ENCODE measurements at regions not wholly inside any gene's neighbourhood (a gene's known extent, or its start where the extent isn't known, plus 50 kb on each side); places are given as distances from the start of the nearest gene placed in this dataset.

DNA sequence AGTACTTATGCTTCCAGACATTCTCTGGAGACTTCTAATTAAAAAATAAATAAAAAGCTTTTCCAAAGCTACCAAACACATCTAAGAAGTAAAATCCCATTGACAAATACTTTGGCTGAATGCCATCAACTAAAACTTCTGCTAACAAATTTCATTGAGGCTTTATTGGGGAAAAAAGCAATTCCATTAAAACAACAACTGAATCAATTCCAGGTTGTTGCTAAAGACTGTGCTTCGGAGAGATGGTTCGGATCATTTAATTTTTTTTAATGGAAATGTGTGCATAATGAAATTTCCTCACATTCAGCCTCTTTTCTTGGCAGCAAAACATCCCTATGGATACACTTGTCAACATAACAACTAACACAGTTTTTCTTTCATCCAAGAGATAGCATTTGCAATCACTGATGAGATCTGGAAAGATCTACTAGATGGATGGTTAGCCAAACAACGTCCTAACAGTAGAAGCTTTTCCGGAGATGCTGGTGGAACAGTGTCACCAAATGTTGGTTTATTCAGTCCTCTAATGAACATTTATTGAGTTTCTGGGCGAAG is 446.1 kb upstream of the FAM98A start:
- H3K36me3 ChIP-seq (ENCODE audit: control insufficient read depth, insufficient read depth, low read length), result no peaks in the 10 kb centered on the region
- TF ChIP-seq, protein P1, sequence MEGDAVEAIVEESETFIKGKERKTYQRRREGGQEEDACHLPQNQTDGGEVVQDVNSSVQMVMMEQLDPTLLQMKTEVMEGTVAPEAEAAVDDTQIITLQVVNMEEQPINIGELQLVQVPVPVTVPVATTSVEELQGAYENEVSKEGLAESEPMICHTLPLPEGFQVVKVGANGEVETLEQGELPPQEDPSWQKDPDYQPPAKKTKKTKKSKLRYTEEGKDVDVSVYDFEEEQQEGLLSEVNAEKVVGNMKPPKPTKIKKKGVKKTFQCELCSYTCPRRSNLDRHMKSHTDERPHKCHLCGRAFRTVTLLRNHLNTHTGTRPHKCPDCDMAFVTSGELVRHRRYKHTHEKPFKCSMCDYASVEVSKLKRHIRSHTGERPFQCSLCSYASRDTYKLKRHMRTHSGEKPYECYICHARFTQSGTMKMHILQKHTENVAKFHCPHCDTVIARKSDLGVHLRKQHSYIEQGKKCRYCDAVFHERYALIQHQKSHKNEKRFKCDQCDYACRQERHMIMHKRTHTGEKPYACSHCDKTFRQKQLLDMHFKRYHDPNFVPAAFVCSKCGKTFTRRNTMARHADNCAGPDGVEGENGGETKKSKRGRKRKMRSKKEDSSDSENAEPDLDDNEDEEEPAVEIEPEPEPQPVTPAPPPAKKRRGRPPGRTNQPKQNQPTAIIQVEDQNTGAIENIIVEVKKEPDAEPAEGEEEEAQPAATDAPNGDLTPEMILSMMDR (IDR thresholded peaks at IDR 0.05; ENCODE audit: insufficient read depth, low read length, severe bottlenecking), result no peak
- no peak for DNase-seq (ENCODE audit: low read depth)
- H3K27me3 ChIP-seq (ENCODE audit: control insufficient read depth, insufficient read depth, low read length), result no peaks in the 10 kb centered on the region
- H3K4me3 ChIP-seq (ENCODE audit: low read depth, low read length), result no peak overlapping the region
- no peak for FAIRE-seq

DNA sequence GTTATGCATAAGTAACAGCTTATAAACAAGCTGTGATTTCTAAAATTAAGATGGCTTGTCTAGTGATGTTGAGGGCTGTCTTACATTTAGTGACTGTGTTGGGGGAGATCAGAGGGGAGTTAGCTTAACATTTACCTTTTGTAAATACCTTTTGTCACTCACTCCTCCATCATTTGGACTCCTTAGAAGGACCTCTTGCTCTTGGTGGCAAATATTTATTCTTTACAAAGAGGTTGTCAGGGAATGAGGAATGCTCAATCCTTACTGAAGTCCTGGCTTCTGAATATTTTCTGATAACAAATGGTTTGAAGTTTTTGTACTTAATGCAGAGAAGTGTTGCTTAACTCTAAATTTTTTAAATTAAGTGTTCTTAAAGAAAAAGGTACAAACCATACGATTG is 438.8 kb upstream of the FAM98A start:
- TF ChIP-seq, protein P1 (IDR thresholded peaks at IDR 0.05; ENCODE audit: insufficient read depth, low read length, severe bottlenecking), result no peak
- no peak for FAIRE-seq

DNA sequence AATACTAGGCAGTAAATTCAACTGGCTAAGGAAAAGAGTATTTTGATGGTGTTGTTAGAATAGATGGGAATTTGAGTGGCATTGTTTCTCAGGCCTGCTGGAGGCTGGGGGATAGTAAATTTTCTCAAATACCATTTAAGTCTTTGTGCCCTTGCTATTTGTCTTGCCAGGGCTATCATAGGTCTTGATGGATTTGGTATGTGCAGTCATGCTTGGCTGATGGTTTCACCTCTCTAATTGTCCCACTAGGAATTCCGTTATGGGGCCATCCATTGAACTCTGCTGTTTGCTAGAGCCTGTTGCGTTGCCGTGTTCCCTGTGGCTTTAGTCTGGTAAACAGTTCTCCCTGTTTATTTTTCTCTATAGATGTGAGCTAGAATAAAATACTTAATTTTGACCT is 438.1 kb upstream of the FAM98A start:
- no peak for FAIRE-seq
- TF ChIP-seq, protein P1 (IDR thresholded peaks at IDR 0.05; ENCODE audit: insufficient read depth, low read length, severe bottlenecking), result no peak
- Histone ChIP-seq H3K4me3 (ENCODE audit: low read depth, low read length) (no peak overlapping the region), H3K27me3 (ENCODE audit: control insufficient read depth, insufficient read depth, low read length) (no peaks in the 10 kb centered on the region), H3K36me3 (ENCODE audit: control insufficient read depth, insufficient read depth, low read length) (no peaks in the 10 kb centered on the region)
- no peak for DNase-seq (ENCODE audit: low read depth)

More for the DNA sequence above, 438.8 kb upstream of the FAM98A start:
- no peak for DNase-seq (ENCODE audit: low read depth)
- Histone ChIP-seq H3K36me3 (ENCODE audit: control insufficient read depth, insufficient read depth, low read length) (no peaks in the 10 kb centered on the region), H3K27me3 (ENCODE audit: control insufficient read depth, insufficient read depth, low read length) (no peaks in the 10 kb centered on the region), H3K4me3 (ENCODE audit: low read depth, low read length) (no peak overlapping the region)

DNA sequence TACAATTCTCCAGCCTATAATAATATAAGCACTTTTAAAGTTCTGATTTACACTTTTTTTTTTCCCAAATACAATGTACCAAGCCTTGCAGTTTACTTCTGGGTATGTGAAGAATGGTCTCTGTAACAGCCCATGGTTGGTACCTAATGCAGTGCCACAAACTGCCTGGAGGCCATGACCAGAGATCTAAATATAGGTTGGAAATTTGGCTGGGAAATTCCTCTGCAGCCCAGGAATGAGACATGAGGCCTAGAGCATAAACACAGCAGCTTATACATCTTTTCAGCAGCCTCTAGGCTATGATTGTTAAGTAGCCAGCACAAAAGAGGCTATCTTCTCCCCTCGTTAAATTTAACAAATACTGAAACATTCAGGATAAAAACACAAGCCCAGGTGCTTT is 432.0 kb upstream of the FAM98A start:
- DNase-seq (ENCODE audit: low read depth), result no peak
- H3K36me3 ChIP-seq (ENCODE audit: control insufficient read depth, insufficient read depth, low read length), result no peaks in the 10 kb centered on the region
- TF ChIP-seq, protein P1 (IDR thresholded peaks at IDR 0.05; ENCODE audit: insufficient read depth, low read length, severe bottlenecking), result no peak
- no peak overlapping the region for H3K4me3 ChIP-seq (ENCODE audit: low read depth, low read length)
- FAIRE-seq, result no peak
- H3K27me3 ChIP-seq (ENCODE audit: control insufficient read depth, insufficient read depth, low read length), result no peaks in the 10 kb centered on the region

DNA sequence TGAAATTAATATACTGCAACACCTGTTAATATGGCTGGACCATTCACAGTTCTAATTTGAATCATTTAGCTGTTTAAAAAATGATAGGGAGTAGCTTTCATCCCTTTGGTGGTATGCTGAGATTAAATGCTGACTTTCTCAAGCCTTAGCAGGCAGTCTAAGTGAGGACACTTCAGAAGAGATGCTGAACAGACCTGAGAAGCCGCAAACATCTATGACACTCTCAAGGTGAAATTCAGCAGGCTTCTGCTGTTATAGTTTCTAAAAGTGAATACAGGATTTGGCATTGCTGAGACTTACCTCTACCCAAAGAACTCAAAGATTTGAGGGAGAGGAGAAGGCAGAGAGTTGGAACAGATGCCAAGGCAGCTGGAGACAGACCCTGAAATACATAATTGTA is 431.2 kb upstream of the FAM98A start:
- TF ChIP-seq, protein P1 (IDR thresholded peaks at IDR 0.05; ENCODE audit: insufficient read depth, low read length, severe bottlenecking), result no peak
- Histone ChIP-seq H3K4me3 (ENCODE audit: low read depth, low read length) (no peak overlapping the region), H3K36me3 (ENCODE audit: control insufficient read depth, insufficient read depth, low read length) (no peaks in the 10 kb centered on the region), H3K27me3 (ENCODE audit: control insufficient read depth, insufficient read depth, low read length) (no peaks in the 10 kb centered on the region)
- FAIRE-seq, result no peak
- no peak for DNase-seq (ENCODE audit: low read depth)

DNA sequence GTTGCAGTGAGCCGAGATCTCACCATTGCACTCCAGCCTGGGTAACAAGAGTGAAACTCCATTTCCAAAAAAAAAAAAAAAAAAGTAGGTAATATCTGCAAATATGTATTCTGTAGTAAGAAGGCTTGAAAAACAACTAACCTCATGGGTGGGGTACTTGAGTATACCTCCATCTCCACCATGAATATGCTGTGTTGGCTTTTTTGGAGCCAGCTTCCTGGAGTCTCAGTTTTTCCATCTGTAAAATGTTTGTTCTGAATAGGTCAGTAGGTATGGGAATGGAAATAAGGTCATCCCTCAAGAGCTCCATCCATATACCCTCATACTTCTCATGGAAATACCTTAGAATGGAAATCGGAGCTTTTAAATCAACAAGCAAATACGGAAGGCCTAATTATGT is 430.0 kb upstream of the FAM98A start:
- no peak for FAIRE-seq
- H3K4me3 ChIP-seq (ENCODE audit: low read depth, low read length), result no peak overlapping the region
- DNase-seq (ENCODE audit: low read depth), result no peak
- H3K27me3 ChIP-seq (ENCODE audit: control insufficient read depth, insufficient read depth, low read length), result no peaks in the 10 kb centered on the region
- TF ChIP-seq, protein P1 (IDR thresholded peaks at IDR 0.05; ENCODE audit: insufficient read depth, low read length, severe bottlenecking), result no peak
- H3K36me3 ChIP-seq (ENCODE audit: control insufficient read depth, insufficient read depth, low read length), result no peaks in the 10 kb centered on the region
